ENCODE measurements at regions not wholly inside any gene's neighbourhood (a gene's known extent, or its start where the extent isn't known, plus 50 kb on each side); places are given as distances from the start of the nearest gene placed in this dataset.
"Not testable (repeated sequence)": the region's sequence is repeated elsewhere in the genome, so short reads cannot be mapped to it uniquely, and the experiment has no call there.

DNA sequence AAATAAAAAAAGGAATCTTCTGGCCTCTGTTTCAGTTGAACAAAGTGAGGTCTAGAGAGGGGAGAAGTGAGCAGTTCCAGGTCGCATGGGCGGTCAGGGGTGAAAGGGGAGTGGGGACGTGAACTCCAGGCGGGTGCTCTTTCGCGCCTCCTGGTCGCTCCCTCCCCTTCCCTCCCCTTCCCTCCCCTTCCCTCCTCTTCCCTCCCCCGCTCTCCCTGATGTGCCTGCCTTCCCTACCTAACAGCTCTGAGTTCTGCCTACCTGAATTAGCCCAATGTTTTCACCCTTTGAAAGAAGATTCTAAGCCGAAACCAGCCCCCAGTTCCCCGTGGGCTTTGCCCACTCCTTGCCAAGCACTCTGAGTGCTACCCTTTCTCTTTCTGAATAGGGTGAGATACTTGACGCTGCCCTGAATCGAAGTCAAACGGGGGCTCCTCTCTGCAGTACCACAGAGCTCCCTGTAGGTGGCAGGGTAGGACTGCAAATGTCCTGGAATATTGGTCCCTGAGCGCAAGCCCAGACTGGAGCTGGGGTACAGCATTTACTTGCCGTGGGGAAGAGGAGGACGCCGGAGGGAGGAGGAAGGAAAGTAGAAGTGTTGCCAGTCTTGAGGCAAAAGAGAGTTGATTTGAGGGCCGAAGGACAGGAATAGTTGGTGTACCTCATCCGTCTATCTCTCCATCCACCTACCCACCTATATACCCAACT lies 214.4 kb downstream of the NPIPA7 start:
- H4K20me1 ChIP-seq (ENCODE audit: insufficient read depth, low read length); H2AFZ ChIP-seq (ENCODE audit: low read length); H3K4me2 ChIP-seq (ENCODE audit: insufficient read depth, low read length); DNase-seq (ENCODE audit: insufficient read length, low spot score, missing footprints); H3K27ac ChIP-seq (ENCODE audit: low read depth, low read length); H3K27me3 ChIP-seq (ENCODE audit: insufficient read depth, low read length); H3K4me3 ChIP-seq (ENCODE audit: insufficient read depth, low read length); H3K79me2 ChIP-seq (ENCODE audit: insufficient read depth, low read length); H3K9me3 ChIP-seq (ENCODE audit: low read depth, low read length); H3K36me3 ChIP-seq (ENCODE audit: insufficient read depth, low read length); H3K4me1 ChIP-seq (ENCODE audit: insufficient read depth, low read length): not testable (repeated sequence)
- peak; percentile 44 for TF ChIP-seq CTCF (IDR thresholded peaks at IDR 0.05; ENCODE audit: extremely low read depth, low read depth, low read length)

- H3K36me3 ChIP-seq (ENCODE audit: insufficient read depth, low read length); H3K79me2 ChIP-seq (ENCODE audit: insufficient read depth, low read length); H3K4me1 ChIP-seq (ENCODE audit: insufficient read depth, low read length); DNase-seq (ENCODE audit: insufficient read length, low spot score, missing footprints); H3K4me3 ChIP-seq (ENCODE audit: insufficient read depth, low read length); H3K9me3 ChIP-seq (ENCODE audit: low read depth, low read length); H3K4me2 ChIP-seq (ENCODE audit: insufficient read depth, low read length); H3K27ac ChIP-seq (ENCODE audit: low read depth, low read length); H4K20me1 ChIP-seq (ENCODE audit: insufficient read depth, low read length); H2AFZ ChIP-seq (ENCODE audit: low read length); H3K27me3 ChIP-seq (ENCODE audit: insufficient read depth, low read length): not testable (repeated sequence)
Measured at GRCh38 chr16:16595029-16595718, 216.2 kb downstream of the NPIPA7 start.

DNA sequence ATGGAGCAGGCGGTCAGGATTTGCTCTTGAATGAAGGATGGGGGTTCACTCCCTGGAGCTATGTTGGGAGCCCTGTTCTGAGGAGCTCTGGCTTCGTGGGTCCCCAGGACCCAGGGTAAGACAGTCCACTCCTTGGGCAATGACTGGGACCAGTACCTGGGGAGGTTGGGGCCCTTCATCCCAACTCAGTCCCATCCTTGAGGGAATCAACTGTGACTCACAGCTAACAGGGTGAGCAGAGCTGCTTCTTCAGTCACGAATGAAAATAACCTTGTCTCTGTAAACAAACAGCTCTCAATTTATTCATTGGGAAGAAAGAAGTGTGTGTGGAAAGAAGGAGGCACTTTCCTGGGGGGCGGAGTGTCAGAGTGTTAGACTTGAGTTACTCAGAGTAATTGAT lies 222.3 kb downstream of the NPIPA7 start:
- H3K4me3 ChIP-seq (ENCODE audit: insufficient read depth, low read length); H3K4me1 ChIP-seq (ENCODE audit: insufficient read depth, low read length); H3K36me3 ChIP-seq (ENCODE audit: insufficient read depth, low read length); H3K79me2 ChIP-seq (ENCODE audit: insufficient read depth, low read length); H3K27me3 ChIP-seq (ENCODE audit: insufficient read depth, low read length); DNase-seq (ENCODE audit: insufficient read length, low spot score, missing footprints); H2AFZ ChIP-seq (ENCODE audit: low read length); H3K4me2 ChIP-seq (ENCODE audit: insufficient read depth, low read length); H3K9me3 ChIP-seq (ENCODE audit: low read depth, low read length); H3K27ac ChIP-seq (ENCODE audit: low read depth, low read length); H4K20me1 ChIP-seq (ENCODE audit: insufficient read depth, low read length): not testable (repeated sequence)

- not testable (repeated sequence) for H2AFZ ChIP-seq (ENCODE audit: low read length); H3K27me3 ChIP-seq (ENCODE audit: insufficient read depth, low read length)
Measured at GRCh38 chr16:16607401-16608082, 228.6 kb downstream of the NPIPA7 start.

DNA sequence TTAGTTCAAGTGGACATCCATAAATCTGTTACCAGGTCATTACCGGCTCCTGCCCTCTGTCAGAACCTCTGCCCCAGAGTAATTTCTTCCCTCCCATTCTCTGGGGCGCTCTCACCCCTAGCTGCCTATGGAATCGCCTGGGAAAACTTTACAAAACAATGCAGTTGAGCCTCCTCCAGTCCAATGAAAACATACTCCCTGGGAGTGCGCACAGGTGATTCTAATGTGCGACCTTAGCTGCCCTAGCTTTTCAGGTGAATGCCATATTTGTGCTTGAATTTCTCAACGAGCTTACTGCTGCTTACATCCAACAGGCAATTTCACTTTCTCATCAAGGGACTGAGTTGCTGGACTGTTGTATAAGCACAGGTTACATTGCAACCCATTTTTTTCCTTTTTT lies 230.7 kb downstream of the NPIPA7 start:
- not testable (repeated sequence) for H3K4me2 ChIP-seq (ENCODE audit: insufficient read depth, low read length); H2AFZ ChIP-seq (ENCODE audit: low read length); H4K20me1 ChIP-seq (ENCODE audit: insufficient read depth, low read length); H3K4me3 ChIP-seq (ENCODE audit: insufficient read depth, low read length); H3K9me3 ChIP-seq (ENCODE audit: low read depth, low read length); H3K79me2 ChIP-seq (ENCODE audit: insufficient read depth, low read length); H3K4me1 ChIP-seq (ENCODE audit: insufficient read depth, low read length); H3K27ac ChIP-seq (ENCODE audit: low read depth, low read length); H3K36me3 ChIP-seq (ENCODE audit: insufficient read depth, low read length); H3K27me3 ChIP-seq (ENCODE audit: insufficient read depth, low read length)
- peak; percentile 10 for DNase-seq (ENCODE audit: insufficient read length, low spot score, missing footprints)

More at GRCh38 chr16:16607401-16608082, 228.6 kb downstream of the NPIPA7 start:
- not testable (repeated sequence) for H4K20me1 ChIP-seq (ENCODE audit: insufficient read depth, low read length); H3K79me2 ChIP-seq (ENCODE audit: insufficient read depth, low read length); H3K9me3 ChIP-seq (ENCODE audit: low read depth, low read length); H3K4me3 ChIP-seq (ENCODE audit: insufficient read depth, low read length); DNase-seq (ENCODE audit: insufficient read length, low spot score, missing footprints); H3K36me3 ChIP-seq (ENCODE audit: insufficient read depth, low read length); H3K27ac ChIP-seq (ENCODE audit: low read depth, low read length); H3K4me1 ChIP-seq (ENCODE audit: insufficient read depth, low read length); H3K4me2 ChIP-seq (ENCODE audit: insufficient read depth, low read length)

GRCh38 chr16:16610389-16610967 lies 231.5 kb downstream of the NPIPA7 start:
- H3K27ac ChIP-seq (ENCODE audit: low read depth, low read length); DNase-seq (ENCODE audit: insufficient read length, low spot score, missing footprints); H3K36me3 ChIP-seq (ENCODE audit: insufficient read depth, low read length); H3K4me1 ChIP-seq (ENCODE audit: insufficient read depth, low read length); H3K27me3 ChIP-seq (ENCODE audit: insufficient read depth, low read length); H3K4me2 ChIP-seq (ENCODE audit: insufficient read depth, low read length); H3K4me3 ChIP-seq (ENCODE audit: insufficient read depth, low read length); H2AFZ ChIP-seq (ENCODE audit: low read length); H4K20me1 ChIP-seq (ENCODE audit: insufficient read depth, low read length); H3K79me2 ChIP-seq (ENCODE audit: insufficient read depth, low read length); H3K9me3 ChIP-seq (ENCODE audit: low read depth, low read length): not testable (repeated sequence)

GRCh38 chr16:16613212-16613611 lies 234.3 kb downstream of the NPIPA7 start:
- not testable (repeated sequence) for H3K9me3 ChIP-seq (ENCODE audit: low read depth, low read length); H3K4me1 ChIP-seq (ENCODE audit: insufficient read depth, low read length); H3K4me3 ChIP-seq (ENCODE audit: insufficient read depth, low read length); H3K27ac ChIP-seq (ENCODE audit: low read depth, low read length); H3K4me2 ChIP-seq (ENCODE audit: insufficient read depth, low read length); H3K36me3 ChIP-seq (ENCODE audit: insufficient read depth, low read length); H3K27me3 ChIP-seq (ENCODE audit: insufficient read depth, low read length); DNase-seq (ENCODE audit: insufficient read length, low spot score, missing footprints); H3K79me2 ChIP-seq (ENCODE audit: insufficient read depth, low read length); H4K20me1 ChIP-seq (ENCODE audit: insufficient read depth, low read length); H2AFZ ChIP-seq (ENCODE audit: low read length)

DNA sequence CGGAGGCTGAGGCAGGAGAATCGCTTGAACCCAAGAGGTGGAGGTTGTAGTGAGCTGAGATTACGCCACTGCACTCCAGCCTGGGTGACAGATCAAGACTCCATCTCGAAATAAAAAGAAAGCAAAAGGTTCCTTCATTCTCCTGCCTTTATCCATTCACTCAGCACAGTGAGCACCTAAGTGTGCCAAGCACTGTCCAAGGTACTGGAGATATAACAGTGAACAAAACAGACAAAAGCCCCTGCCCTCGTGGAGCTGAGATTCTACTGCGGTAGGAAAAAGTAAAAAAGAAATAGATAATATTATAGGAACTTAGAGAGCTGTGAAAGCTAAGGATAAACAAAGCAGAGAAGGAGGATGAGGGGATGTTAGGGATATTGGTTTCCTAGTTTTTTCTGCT lies 235.5 kb downstream of the NPIPA7 start:
- not testable (repeated sequence) for DNase-seq (ENCODE audit: insufficient read length, low spot score, missing footprints); H3K79me2 ChIP-seq (ENCODE audit: insufficient read depth, low read length); H3K9me3 ChIP-seq (ENCODE audit: low read depth, low read length); H3K27ac ChIP-seq (ENCODE audit: low read depth, low read length); H3K4me2 ChIP-seq (ENCODE audit: insufficient read depth, low read length); H3K4me1 ChIP-seq (ENCODE audit: insufficient read depth, low read length); H3K4me3 ChIP-seq (ENCODE audit: insufficient read depth, low read length); H3K36me3 ChIP-seq (ENCODE audit: insufficient read depth, low read length); H3K27me3 ChIP-seq (ENCODE audit: insufficient read depth, low read length); H4K20me1 ChIP-seq (ENCODE audit: insufficient read depth, low read length); H2AFZ ChIP-seq (ENCODE audit: low read length)

Measured in osteoblast (primary cell).